ENCODE measurements at regions not wholly inside any gene's neighbourhood (a gene's known extent, or its start where the extent isn't known, plus 50 kb on each side); places are given as distances from the start of the nearest gene placed in this dataset.

- TF ChIP-seq NFIC (IDR thresholded peaks at IDR 0.05) (no peak), REST (IDR thresholded peaks at IDR 0.05; ENCODE audit: low read depth) (no peak), USF1 (IDR thresholded peaks at IDR 0.05) (no peak), CEBPB (IDR thresholded peaks at IDR 0.05) (no peak), TCF12 (IDR thresholded peaks at IDR 0.05; ENCODE audit: low read depth) (no peak), FOXM1 (IDR thresholded peaks at IDR 0.05; ENCODE audit: borderline replicate concordance, low read depth) (no peak), TAF1 (IDR thresholded peaks at IDR 0.05; ENCODE audit: low read depth) (no peak), MAX (IDR thresholded peaks at IDR 0.05) (no peak), RAD21 (IDR thresholded peaks at IDR 0.05; ENCODE audit: low read depth) (no peak), YY1 (IDR thresholded peaks at IDR 0.05; ENCODE audit: low read depth) (no peak)
Measured at GRCh38 chr2:7694076-7694985, 777.1 kb downstream of the RNF144A start.
